Right cardiac atrium (tissue), 5 donors: ENCODE measurements at regions not wholly inside any gene's neighbourhood (a gene's known extent, or its start where the extent isn't known, plus 50 kb on each side); places are given as distances from the start of the nearest gene placed in this dataset.

ENCODE experiments used
- ATAC-seq, 2 donors: fragments of 200-7000 bp; cut with Tn5 transposase; one replicate each; pipeline versions ENCODE4 v1.8.0 to v1.9.1; 2020; ENCODE audit warnings: moderate library complexity in 2 of 2, mild to moderate bottlenecking in 1 of 2
- DNase-seq, 3 donors: peaks; one replicate each; pipeline ENCODE4 v3.0.0-alpha.2; 2020
- H3K27ac ChIP-seq: one replicate; pipeline ENCODE4 v1.5.1; 2013; ENCODE audit warnings: mild to moderate bottlenecking, low read length, control low read depth, moderate library complexity
- H3K27me3 ChIP-seq: one replicate; pipeline ENCODE4 v1.6.1; 2013; ENCODE audit not compliant: control insufficient read depth, insufficient read depth
- H3K4me1 ChIP-seq: one replicate; pipeline ENCODE4 v1.6.1; 2013; ENCODE audit warnings: low read length; ENCODE audit not compliant: control insufficient read depth, insufficient read depth
- H3K4me3 ChIP-seq: one replicate; pipeline ENCODE4 v1.5.1; 2013; ENCODE audit warnings: low read length, control low read depth
- H3K9me3 ChIP-seq: one replicate; pipeline ENCODE4 v1.6.1; 2013; ENCODE audit warnings: low read length; ENCODE audit not compliant: control insufficient read depth
- WGBS: extraction: QIAGEN DNeasy Blood & Tissue Kit; methylation state at CpG from one replicate; pipeline ENCODE4 v1.1.7; 2013; 5-methylcytosine and 5-hydroxymethylcytosine counted together
- intact Hi-C, 4 donors: fragments of 100-400 bp; cut with DNase I; formaldehyde crosslinking; loops; one replicate each; pipeline versions ENCODE4 v1.11.0 to v1.14.0; 2022 to 2023
- donor health status: healthy with polysubstance abuse.
- donor health status: DM: no; HTN: yes; CAD: no.
- donor health status: DM: no; HTN: no; CAD: no.
- donor health status: DM: no; HTN: yes; CAD: no; lungs with severe emphysema.
- donor health status: DM: yes; HTN: yes; CAD: no.

DNA sequence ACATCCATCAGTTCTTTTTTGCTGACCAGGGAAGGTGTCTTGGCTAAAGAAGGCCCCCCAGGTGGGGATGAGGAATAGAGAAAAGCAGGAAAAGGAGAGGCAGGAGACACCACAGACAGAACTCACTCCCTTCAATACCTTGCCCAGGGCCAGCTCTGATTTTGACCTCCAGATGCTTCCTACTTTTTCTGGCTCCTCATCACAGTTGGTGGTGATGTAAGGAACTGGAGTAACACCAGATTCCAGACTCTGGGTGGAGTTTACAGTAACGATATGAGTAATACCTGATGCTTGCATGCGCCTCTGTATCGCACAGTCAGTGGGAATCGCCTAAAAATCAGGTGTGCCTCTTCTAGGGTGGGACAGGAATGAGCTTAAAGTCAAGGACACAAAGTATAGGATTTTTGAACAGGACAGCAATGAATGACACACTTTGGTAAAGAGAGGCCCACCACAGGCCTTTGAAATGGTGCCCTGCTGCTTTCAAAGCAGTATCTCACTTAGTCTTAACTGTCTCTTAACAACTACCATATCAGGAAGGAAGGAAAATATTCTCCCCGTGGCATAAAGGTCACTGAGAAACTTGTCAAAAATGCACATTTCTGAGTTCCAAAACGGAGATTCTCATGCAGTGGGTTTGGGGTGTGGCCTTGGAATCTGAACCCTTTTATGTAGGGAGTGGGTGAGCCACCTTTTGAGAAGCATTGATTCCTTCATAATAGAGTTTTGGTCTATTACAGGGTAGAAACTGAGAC, 140.8 kb downstream of the SNX19 start:
- intact Hi-C loops: no loop called here
- DNase-seq (no peak), ATAC-seq (no peak)
- no peak overlapping the region for H3K27ac ChIP-seq
- H3K4me3 ChIP-seq: no peak overlapping the region
- H3K9me3 ChIP-seq: no peaks in the 10 kb centered on the region
- peaks cover 3% of the 10 kb centered on the region for H3K4me1 ChIP-seq
- WGBS: 80% methylated on average over 6 of the region's 6 CpGs
- H3K27me3 ChIP-seq: no peaks in the 10 kb centered on the region

- Histone ChIP-seq H3K9me3 (no peaks in the 10 kb centered on the region), H3K27me3 (no peaks in the 10 kb centered on the region), H3K4me3 (no peak overlapping the region), H3K27ac (no peak overlapping the region), H3K4me1 (peaks cover 3% of the 10 kb centered on the region)
- no peak for ATAC-seq
- intact Hi-C loops: no loop called here
- no peak for DNase-seq
Measured at GRCh38 chr11:130776061-130776419, 140.2 kb downstream of the SNX19 start.

DNA sequence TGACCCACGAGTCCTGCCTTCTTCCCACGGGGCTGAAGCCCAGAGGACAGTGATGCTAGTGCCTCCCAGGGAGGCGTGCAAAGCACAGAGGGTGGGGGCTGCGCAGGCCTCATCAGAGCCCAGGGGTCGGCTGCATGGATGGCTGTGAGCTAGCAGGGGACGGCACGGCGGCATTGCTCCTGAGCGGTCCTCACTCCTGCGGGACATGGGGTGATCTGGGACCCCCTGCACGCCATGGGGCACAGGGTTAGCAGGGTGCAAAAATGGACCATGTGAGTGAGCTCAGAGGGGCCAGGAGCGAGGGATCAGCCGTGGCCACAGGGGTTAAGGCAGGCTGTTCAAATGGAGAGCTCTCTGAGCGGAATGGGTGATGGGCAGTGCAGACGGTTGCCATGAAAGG, 138.3 kb downstream of the SNX19 start:
- no peaks in the 10 kb centered on the region for H3K9me3 ChIP-seq
- H3K4me1 ChIP-seq: peaks cover 6% of the 10 kb centered on the region
- no peak for DNase-seq
- H3K4me3 ChIP-seq: no peak overlapping the region
- H3K27ac ChIP-seq: no peak overlapping the region
- intact Hi-C loops: no loop called here
- no peaks in the 10 kb centered on the region for H3K27me3 ChIP-seq
- no peak for ATAC-seq
- WGBS: 94% methylated on average over 15 of the region's 15 CpGs

DNA sequence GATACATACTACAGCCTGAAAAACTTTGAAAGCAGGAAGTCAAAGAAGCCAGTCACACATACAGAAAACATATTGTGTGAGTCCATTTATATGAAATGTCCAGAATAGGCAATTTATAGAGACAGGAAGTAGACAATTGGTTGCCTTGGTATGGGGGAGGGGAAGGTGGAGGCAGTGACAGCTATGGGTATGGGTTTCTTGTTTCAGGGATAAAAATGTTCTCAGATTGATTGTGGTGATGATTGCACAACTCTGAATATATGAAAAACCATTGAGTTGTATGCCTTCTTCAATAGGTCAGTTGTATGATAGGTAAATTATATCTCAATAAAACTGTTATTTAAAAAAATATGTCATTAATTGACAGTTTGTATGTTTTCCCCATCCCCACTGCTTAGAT, 137.6 kb downstream of the SNX19 start:
- Histone ChIP-seq H3K27ac (no peak overlapping the region), H3K4me1 (peaks cover 6% of the 10 kb centered on the region), H3K27me3 (no peaks in the 10 kb centered on the region), H3K4me3 (no peak overlapping the region), H3K9me3 (no peaks in the 10 kb centered on the region)
- DNase-seq: no peak
- ATAC-seq: no peak
- intact Hi-C loops: no loop called here

DNA sequence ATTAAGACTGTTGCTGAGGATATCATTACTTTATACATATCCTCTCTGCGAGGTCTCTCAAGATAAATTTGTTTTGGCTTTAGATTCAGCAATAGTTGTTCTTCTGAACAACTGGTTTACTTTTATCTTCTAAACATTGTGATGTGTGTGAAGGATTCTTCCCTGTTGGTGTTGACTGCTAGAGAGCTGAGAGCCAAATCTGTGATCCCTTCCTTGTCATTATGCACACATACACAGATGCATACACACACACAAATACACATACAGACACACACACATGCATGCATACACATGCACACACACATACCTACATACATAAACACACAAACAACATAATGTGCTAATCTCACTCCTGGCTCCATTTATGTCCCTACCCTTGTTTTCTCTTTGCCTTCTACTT, 137.0 kb downstream of the SNX19 start:
- DNase-seq (no peak), ATAC-seq (no peak)
- peaks cover 6% of the 10 kb centered on the region for H3K4me1 ChIP-seq
- 77% methylated on average over 1 of the region's 1 CpG for WGBS
- H3K4me3 ChIP-seq: no peak overlapping the region
- H3K27me3 ChIP-seq: no peaks in the 10 kb centered on the region
- intact Hi-C loops: no loop called here
- no peak overlapping the region for H3K27ac ChIP-seq
- H3K9me3 ChIP-seq: no peaks in the 10 kb centered on the region

DNA sequence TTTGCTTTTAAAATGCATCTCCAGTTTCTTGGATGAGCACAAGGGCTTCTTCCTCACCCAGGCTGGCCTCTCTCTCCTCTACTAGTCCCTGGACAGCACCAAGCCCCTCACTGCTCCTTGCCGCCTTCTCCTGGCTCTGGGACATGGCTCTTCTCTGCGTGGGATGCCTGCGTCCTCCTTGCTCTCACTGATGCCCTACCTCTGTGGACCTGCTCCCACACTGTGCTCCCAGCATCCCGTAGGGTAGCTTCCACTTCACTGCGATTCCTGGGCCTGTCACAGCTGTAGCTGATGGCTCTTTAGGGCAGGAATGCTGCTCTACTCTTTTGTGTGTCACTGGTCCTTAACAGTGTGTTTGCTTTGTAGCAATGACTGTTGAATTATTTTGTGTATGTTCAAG, 136.3 kb downstream of the SNX19 start:
- DNase-seq: no peak
- peaks cover 6% of the 10 kb centered on the region for H3K4me1 ChIP-seq
- intact Hi-C loops: no loop called here
- ATAC-seq: no peak
- no peak overlapping the region for H3K27ac ChIP-seq
- H3K9me3 ChIP-seq: no peaks in the 10 kb centered on the region
- no peak overlapping the region for H3K4me3 ChIP-seq
- no peaks in the 10 kb centered on the region for H3K27me3 ChIP-seq
- 89% methylated on average over 5 of the region's 5 CpGs for WGBS

DNA sequence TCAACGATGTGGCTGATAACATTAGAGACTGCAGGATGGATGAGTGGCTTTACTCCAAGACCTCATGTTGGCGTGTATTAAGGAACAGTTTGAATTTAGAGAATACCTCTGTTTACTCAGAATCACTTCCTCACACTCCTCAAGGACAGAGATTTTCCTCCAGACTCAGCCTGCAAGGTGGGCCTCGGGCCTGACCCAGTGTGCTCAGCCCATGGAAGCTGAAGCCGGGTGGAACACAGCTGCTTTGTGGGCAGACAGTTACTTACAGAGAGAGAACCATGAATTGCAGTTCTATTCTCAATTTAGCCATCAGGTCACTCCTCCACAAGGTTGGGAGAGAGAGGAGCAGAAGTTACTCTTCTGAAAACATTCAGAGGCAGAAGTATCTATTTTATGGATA, 135.8 kb downstream of the SNX19 start:
- intact Hi-C loops: no loop called here
- Histone ChIP-seq H3K4me3 (no peak overlapping the region), H3K4me1 (peaks cover 6% of the 10 kb centered on the region), H3K27me3 (no peaks in the 10 kb centered on the region), H3K27ac (no peak overlapping the region), H3K9me3 (no peaks in the 10 kb centered on the region)
- DNase-seq (no peak), ATAC-seq (no peak)
- 79% methylated on average over 4 of the region's 4 CpGs for WGBS

- ATAC-seq: peak; percentile 7 to 38
- Histone ChIP-seq H3K4me3 (no peak overlapping the region), H3K9me3 (no peaks in the 10 kb centered on the region), H3K27ac (no peak overlapping the region), H3K4me1 (peaks cover 6% of the 10 kb centered on the region), H3K27me3 (no peaks in the 10 kb centered on the region)
- DNase-seq: peak in 1 of 3 donors; percentile 50
- 60% methylated on average over 2 of the region's 2 CpGs for WGBS
- intact Hi-C loops: no loop called here
Measured at GRCh38 chr11:130781931-130782330, 134.3 kb downstream of the SNX19 start.

DNA sequence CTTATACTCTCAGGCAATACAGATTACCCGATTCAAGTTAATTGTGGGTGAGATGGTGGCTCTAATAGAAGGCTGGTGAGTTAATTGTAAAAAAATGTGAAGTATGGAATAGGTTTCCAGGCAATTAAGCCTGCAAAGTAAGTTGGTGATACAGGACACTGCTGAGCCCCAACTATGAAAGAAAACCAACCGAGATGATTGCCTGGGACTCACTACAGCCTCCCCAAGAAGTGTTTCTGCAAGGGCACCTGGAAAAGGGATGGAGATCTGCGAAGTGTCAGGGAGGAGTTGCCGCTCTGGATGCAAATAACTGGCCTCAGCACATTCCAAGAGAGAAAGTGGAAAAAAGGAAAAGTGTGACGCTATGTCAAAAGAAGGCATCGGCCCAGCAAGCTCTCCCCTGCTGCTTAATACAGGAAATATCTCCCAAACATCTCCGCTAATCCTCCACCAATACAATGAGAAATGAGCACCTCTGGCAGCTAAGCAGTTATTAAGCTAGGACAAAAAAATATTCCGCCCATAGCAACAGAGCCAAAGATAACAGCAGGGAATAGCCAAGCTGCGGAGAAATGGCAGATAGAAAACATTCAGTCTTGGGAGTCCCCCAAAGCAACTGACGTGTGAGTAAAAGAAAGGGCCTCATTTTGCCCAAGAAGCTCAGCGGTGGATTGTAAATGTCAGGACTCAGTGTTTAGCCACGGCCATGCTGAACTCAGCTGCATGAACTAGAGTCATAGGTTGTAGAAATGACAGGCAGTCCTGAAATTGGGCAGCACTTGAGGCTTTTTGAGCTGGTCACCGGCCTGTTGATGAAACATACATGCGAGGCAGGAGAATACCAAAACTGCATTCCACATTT, 133.7 kb downstream of the SNX19 start:
- intact Hi-C loops: no loop called here

GRCh38 chr11:130783323-130783722, 133.0 kb downstream of the SNX19 start:
- peak in 1 of 3 donors; percentile 60 for DNase-seq
- intact Hi-C loops: no loop called here
- WGBS: 87% methylated on average over 2 of the region's 2 CpGs
- Histone ChIP-seq H3K27ac (no peak overlapping the region), H3K9me3 (no peaks in the 10 kb centered on the region), H3K4me3 (no peak overlapping the region), H3K4me1 (peaks cover 6% of the 10 kb centered on the region), H3K27me3 (no peaks in the 10 kb centered on the region)
- ATAC-seq: no peak

More for the DNA sequence above, 133.7 kb downstream of the SNX19 start:
- Histone ChIP-seq H3K4me3 (no peak overlapping the region), H3K4me1 (peaks cover 6% of the 10 kb centered on the region), H3K27me3 (no peaks in the 10 kb centered on the region), H3K27ac (peak overlapping the region; percentile 73), H3K9me3 (no peaks in the 10 kb centered on the region)
- peak in 2 of 3 donors; percentile 32 to 60 for DNase-seq
- ATAC-seq: peak; percentile 86 to 91
- WGBS: 37% methylated on average over 14 of the region's 14 CpGs

- intact Hi-C loops: no loop called here
- Histone ChIP-seq H3K27me3 (no peaks in the 10 kb centered on the region), H3K4me3 (no peak overlapping the region), H3K9me3 (no peaks in the 10 kb centered on the region), H3K27ac (no peak overlapping the region), H3K4me1 (peaks cover 6% of the 10 kb centered on the region)
- DNase-seq (no peak), ATAC-seq (no peak)
- 83% methylated on average over 4 of the region's 4 CpGs for WGBS
Measured at GRCh38 chr11:130785380-130786116, 130.7 kb downstream of the SNX19 start.
